NT2/D1 (cell line): ENCODE measurements at regions not wholly inside any gene's neighbourhood (a gene's known extent, or its start where the extent isn't known, plus 50 kb on each side); places are given as distances from the start of the nearest gene placed in this dataset.

ENCODE experiments used
- SUZ12 ChIP-seq: IDR thresholded peaks from 2 replicates; pipeline ENCODE4 v1.6.1; 2011; ENCODE audit not compliant: insufficient read length, insufficient read depth; ENCODE audit errors: extremely low read depth
- ZNF274 ChIP-seq: IDR thresholded peaks from 2 replicates; pipeline ENCODE4 v1.6.1; 2011; ENCODE audit warnings: mild to moderate bottlenecking, low read depth, low read length

DNA sequence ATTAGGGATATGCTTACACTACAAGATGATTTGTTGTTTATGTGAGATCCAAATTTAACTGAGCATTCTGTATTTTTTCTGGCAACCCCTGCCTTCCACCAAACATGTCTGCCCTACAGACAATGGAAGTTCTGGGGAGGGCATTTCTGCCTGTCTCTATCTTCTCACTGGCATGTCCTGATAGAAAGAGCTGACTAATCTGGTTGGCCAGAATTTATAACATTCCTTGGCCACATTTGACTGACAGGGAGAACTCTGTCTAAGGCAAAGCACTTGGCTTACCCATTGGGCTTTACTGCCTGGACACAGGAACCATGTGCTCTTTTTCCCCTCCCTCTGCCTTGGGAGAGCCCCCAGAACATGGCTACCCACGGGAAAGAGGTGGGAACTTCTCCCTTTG is 70.6 kb upstream of the TMEM178A start:
- TF ChIP-seq ZNF274 (no peak), SUZ12 (no peak)
